Uterus (tissue), 3 donors: ENCODE measurements at regions not wholly inside any gene's neighbourhood (a gene's known extent, or its start where the extent isn't known, plus 50 kb on each side); places are given as distances from the start of the nearest gene placed in this dataset.

ENCODE experiments used
- DNase-seq, 2 donors: peaks; one replicate each; pipeline ENCODE4 v3.0.0-alpha.2; 2019 to 2020
- H3K27ac ChIP-seq, 2 donors: fragments of 200-600 bp; sonication (generic); 1 replicate in 1 of 2; 2 replicates in 1 of 2; pipeline ENCODE4 v1.5.1; 2016 to 2018
- H3K27me3 ChIP-seq, 2 donors: fragments of 200-600 bp; sonication (generic); one replicate each; pipeline ENCODE4 v1.5.1; 2018 to 2019; ENCODE audit warnings: control low read depth in 1 of 2
- H3K36me3 ChIP-seq, 2 donors: fragments of 200-600 bp; sonication (generic); one replicate each; pipeline ENCODE4 v1.5.1; 2019; ENCODE audit warnings: control low read depth in 1 of 2
- H3K4me1 ChIP-seq, 2 donors: fragments of 200-600 bp; sonication (generic); one replicate each; pipeline ENCODE4 v1.5.1; 2018 to 2019; ENCODE audit warnings: control low read depth in 1 of 2
- H3K4me3 ChIP-seq, 2 donors: fragments of 200-600 bp; sonication (generic); 1 replicate in 1 of 2; 2 replicates in 1 of 2; pipeline ENCODE4 v1.5.1; 2018 to 2019; ENCODE audit warnings: mild to moderate bottlenecking in 1 of 2
- H3K9me3 ChIP-seq, 2 donors: fragments of 200-600 bp; sonication (generic); one replicate each; pipeline ENCODE4 v1.5.1; 2019; ENCODE audit warnings: control low read depth in 1 of 2
- POLR2A ChIP-seq, 2 donors: fragments of 450-650 bp; IDR thresholded peaks; one replicate each; pipeline ENCODE4 v1.6.1; 2016; ENCODE audit warnings: antibody characterized with exemption in 2 of 2, mild to moderate bottlenecking in 1 of 2, moderate library complexity in 1 of 2
- intact Hi-C: fragments of 100-400 bp; cut with DNase I; formaldehyde crosslinking; loops from one replicate; pipeline ENCODE4 v1.15.1; 2023; ENCODE audit warnings: low total_unique reads
- TF ChIP-seq, protein P1 (sequence below), 4 experiments: fragments of 200-600 bp in 2 of 4; fragments of 450-650 bp in 2 of 4; sonication (generic) in 2 of 4; IDR thresholded peaks; one replicate each; pipeline ENCODE4 v1.5.1; 2016 to 2019; ENCODE audit warnings: antibody characterized with exemption in 4 of 4, mild to moderate bottlenecking in 2 of 4, moderate library complexity in 1 of 4
- donor health status: DM: yes; HTN: yes; CAD: no.

DNA sequence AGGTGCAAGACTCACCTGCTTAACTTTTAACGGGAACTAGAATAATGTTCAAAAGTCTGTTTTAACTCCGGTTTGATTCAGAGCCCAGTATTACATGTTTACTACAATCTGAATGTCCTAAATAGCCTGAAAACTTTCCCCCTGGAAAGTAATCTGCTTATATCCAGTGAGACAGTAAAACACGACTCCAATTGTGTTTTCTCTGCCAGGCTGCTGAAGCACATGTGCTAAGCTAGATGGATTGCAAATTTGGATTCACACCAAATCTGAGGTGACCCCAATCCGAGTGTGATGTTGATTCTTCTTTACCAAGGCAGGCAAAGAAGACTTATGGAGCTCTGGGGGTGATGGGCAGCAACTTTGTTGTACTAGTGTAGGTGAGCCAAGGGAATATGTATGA, 158.7 kb upstream of the PDGFD start:
- intact Hi-C loops = no loop called here
- TF ChIP-seq, protein P1, sequence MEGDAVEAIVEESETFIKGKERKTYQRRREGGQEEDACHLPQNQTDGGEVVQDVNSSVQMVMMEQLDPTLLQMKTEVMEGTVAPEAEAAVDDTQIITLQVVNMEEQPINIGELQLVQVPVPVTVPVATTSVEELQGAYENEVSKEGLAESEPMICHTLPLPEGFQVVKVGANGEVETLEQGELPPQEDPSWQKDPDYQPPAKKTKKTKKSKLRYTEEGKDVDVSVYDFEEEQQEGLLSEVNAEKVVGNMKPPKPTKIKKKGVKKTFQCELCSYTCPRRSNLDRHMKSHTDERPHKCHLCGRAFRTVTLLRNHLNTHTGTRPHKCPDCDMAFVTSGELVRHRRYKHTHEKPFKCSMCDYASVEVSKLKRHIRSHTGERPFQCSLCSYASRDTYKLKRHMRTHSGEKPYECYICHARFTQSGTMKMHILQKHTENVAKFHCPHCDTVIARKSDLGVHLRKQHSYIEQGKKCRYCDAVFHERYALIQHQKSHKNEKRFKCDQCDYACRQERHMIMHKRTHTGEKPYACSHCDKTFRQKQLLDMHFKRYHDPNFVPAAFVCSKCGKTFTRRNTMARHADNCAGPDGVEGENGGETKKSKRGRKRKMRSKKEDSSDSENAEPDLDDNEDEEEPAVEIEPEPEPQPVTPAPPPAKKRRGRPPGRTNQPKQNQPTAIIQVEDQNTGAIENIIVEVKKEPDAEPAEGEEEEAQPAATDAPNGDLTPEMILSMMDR (IDR thresholded peaks at IDR 0.05) = no peak
- TF ChIP-seq POLR2A (IDR thresholded peaks at IDR 0.05) = no peak
- H3K4me1 ChIP-seq = no peaks in the 10 kb centered on the region

DNA sequence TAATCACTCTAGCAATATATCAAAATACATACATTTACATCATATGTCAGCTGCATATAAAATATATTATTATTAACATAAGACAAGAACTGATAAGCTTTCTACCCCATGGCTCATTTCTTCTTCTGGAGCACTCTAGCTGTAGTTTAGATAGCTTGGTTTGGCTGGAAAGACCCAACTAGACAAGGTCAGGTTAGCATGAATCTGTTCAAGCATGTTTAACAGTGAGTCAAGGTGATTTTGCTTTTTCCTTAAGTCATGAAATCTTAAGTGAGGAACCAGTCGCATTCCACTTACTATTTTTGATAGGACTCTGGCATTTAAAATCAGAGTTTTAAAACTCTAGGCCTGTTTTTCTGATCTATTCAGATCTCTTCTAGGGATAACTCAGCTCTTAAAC, 157.0 kb upstream of the PDGFD start:
- no peaks in the 10 kb centered on the region for H3K9me3 ChIP-seq
- H3K27me3 ChIP-seq = no peaks in the 10 kb centered on the region
- H3K27ac ChIP-seq = no peak overlapping the region
- intact Hi-C loops = no loop called here
- DNase-seq = no peak
- no peak for TF ChIP-seq POLR2A (IDR thresholded peaks at IDR 0.05)
- TF ChIP-seq, protein P1 (IDR thresholded peaks at IDR 0.05) = no peak
- no peaks in the 10 kb centered on the region for H3K4me1 ChIP-seq
- H3K36me3 ChIP-seq = no peaks in the 10 kb centered on the region
- H3K4me3 ChIP-seq = no peak overlapping the region

More for the DNA sequence above, 158.7 kb upstream of the PDGFD start:
- Histone ChIP-seq H3K36me3 (no peaks in the 10 kb centered on the region), H3K27me3 (no peaks in the 10 kb centered on the region), H3K9me3 (no peaks in the 10 kb centered on the region), H3K27ac (no peak overlapping the region), H3K4me3 (no peak overlapping the region)
- no peak for DNase-seq

DNA sequence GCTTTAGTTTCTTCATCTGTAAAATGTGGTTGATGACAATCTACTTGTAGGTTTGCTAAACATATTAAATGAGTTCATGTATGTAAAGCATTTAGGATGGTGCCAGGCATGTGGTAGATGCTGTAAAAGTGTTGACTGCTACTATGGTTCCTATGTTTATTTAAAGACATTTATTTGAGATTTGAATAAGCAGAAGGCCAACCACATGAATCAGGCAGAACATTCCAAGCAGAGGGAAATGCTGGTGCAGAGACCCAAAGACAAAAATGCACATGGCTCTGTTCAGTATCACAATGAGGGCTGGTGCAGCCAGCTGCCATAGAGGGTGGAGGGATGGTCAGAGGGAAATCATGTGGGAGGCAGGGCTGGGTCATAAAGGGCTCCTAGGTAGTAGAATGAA, 156.2 kb upstream of the PDGFD start:
- Histone ChIP-seq H3K36me3 (no peaks in the 10 kb centered on the region), H3K4me1 (no peaks in the 10 kb centered on the region), H3K27ac (no peak overlapping the region), H3K27me3 (no peaks in the 10 kb centered on the region), H3K4me3 (no peak overlapping the region), H3K9me3 (no peaks in the 10 kb centered on the region)
- intact Hi-C loops = no loop called here
- DNase-seq = no peak
- TF ChIP-seq, protein P1 (IDR thresholded peaks at IDR 0.05) = no peak
- no peak for TF ChIP-seq POLR2A (IDR thresholded peaks at IDR 0.05)

DNA sequence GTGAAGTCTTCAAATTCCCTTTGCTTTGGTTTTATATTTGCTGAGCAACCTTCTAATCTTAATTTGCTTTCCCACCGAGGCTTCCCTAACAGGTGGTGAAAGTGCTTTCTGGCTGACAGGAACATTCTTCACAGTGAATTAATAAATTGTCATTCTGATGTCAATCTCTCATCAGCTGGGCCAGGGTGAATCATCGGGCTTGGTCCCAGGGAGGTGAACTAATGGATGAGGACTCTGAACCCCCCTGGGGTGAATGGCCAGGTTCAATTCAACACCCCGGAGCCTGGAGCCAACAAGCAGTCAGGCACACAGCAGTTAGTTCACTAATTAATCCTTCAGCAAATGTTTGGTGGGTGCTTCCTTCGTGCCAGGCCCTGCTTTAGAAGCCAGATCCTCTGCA, 155.4 kb upstream of the PDGFD start:
- H3K27me3 ChIP-seq = no peaks in the 10 kb centered on the region
- DNase-seq = no peak
- no peaks in the 10 kb centered on the region for H3K36me3 ChIP-seq
- no peak overlapping the region for H3K27ac ChIP-seq
- no peaks in the 10 kb centered on the region for H3K4me1 ChIP-seq
- intact Hi-C loops = no loop called here
- TF ChIP-seq, protein P1 (IDR thresholded peaks at IDR 0.05) = no peak
- no peak for TF ChIP-seq POLR2A (IDR thresholded peaks at IDR 0.05)
- no peaks in the 10 kb centered on the region for H3K9me3 ChIP-seq
- H3K4me3 ChIP-seq = no peak overlapping the region

DNA sequence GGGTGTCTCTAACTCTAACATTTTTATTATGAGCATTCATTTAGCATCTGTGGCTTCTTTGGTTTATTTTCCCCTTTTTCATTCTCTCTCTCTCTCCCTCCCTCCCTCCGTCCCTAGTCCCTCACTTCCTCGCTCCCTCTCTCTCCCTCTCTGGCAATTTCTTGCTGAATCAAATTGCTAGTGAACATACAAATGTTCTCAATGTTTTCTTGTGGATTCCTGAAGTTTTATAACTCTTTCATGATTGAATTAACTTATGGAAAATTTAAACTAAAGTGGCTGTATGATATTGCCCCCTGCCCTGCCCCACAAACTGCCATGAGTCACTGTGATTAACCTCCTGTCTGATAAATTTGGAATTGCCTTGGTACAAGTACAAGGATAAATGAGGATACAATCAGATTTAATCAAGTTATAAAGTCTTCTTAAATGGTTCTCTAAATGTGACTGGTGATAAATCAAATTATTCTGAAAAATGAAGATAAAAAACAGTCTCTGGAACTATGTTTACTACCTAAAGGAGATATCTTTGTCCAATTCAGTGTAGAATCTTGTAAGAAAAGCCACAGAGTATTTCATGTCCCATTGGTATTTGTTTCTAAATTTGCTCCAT, 143.0 kb upstream of the PDGFD start:
- no peaks in the 10 kb centered on the region for H3K9me3 ChIP-seq
- H3K4me1 ChIP-seq = no peaks in the 10 kb centered on the region
- H3K27me3 ChIP-seq = no peaks in the 10 kb centered on the region
- H3K4me3 ChIP-seq = no peak overlapping the region
- TF ChIP-seq, protein P1 (IDR thresholded peaks at IDR 0.05) = no peak
- no peak for TF ChIP-seq POLR2A (IDR thresholded peaks at IDR 0.05)
- no peak overlapping the region for H3K27ac ChIP-seq
- no peak for DNase-seq
- H3K36me3 ChIP-seq = no peaks in the 10 kb centered on the region
- intact Hi-C loops = no loop called here
